NCI-H446 (cell line): ENCODE measurements at regions not wholly inside any gene's neighbourhood (a gene's known extent, or its start where the extent isn't known, plus 50 kb on each side); places are given as distances from the start of the nearest gene placed in this dataset.
"Not testable (repeated sequence)": the region's sequence is repeated elsewhere in the genome, so short reads cannot be mapped to it uniquely, and the experiment has no call there.

ENCODE experiments used
- DNase-seq, 2 experiments: peaks; one replicate each; lab custom pipeline; 2025; lab: John Stamatoyannopoulos, UW

- DNase-seq: no peak
Observed at GRCh38 chr3:127418560-127419147, 130.8 kb upstream of the PRR20G start.

DNA sequence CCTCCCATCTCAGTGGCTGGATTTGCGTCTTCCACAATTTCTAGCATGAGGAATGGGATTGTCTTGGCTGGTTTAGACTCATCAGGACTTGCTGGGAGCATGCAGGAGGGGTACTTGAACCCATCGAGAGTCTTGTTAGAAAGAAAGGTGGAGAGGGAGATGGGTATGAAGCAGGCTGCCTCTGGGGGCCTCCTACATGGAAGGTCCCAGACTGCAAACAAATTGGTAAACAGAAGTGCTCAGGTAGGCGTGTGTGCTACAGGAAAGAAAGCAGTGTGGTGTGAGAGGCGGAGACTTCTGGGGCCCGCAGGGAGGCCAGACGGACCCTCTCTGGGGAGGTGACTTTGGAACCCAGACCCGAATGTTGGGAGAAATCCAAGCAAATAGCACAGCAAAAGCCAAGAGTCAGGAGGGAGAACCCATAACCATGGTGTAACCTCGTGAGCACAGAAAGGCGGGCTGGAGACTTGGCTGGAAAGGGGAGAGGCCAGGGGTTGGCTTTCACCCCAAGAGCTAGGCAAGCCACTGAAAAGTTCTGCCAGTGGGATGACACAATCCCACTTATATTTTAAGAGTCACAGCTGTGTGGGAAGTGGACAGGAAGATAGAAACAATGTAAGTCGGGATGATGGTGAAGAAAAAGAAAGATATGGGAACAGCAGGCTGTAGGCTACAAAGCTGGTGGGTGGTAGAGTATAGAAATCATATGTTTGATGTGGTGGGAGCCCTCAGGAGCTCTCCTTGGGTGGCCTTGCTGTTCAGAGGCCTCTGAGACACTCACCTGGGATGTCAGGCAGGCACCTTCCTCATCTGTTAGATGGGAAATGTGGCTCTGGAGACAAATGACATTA is 130.1 kb upstream of the PRR20G start:
- DNase-seq: no peak

DNA sequence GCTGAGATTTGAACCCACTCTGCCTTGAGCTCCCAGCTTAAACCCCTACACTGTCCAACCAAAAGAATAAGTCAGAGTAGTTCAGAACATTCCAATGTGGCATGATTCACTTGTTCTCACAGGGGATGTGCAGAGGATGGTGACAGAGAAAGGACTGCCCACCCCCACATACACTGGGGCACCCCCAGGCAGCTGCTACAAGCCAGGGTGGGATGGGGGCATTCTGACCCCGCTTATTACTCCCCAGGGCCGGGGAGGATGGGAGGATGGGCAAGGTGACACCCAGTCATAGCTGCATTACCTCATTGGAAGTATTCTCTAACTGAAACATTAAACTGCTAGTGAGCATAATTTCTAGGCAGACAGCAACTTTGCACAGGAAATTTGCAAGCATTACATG is 126.0 kb upstream of the PRR20G start:
- no peak for DNase-seq

DNA sequence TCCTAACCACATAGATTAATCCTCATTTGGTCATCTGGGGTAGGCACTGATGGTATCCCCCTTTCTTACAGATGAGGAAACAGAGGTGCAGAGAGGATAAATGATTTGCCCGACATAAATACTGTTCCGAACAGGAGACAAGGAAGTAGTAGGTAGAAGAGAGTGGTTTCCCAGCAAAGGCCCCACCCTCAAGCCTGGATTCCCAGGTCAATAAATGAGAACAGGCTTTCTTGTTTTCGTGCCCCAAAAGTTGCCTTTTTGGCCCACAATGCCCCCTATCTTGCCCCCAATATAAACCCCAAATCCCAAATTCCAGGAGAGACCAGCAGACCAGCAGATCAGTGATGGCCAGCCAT is 125.5 kb upstream of the PRR20G start:
- no peak for DNase-seq

DNA sequence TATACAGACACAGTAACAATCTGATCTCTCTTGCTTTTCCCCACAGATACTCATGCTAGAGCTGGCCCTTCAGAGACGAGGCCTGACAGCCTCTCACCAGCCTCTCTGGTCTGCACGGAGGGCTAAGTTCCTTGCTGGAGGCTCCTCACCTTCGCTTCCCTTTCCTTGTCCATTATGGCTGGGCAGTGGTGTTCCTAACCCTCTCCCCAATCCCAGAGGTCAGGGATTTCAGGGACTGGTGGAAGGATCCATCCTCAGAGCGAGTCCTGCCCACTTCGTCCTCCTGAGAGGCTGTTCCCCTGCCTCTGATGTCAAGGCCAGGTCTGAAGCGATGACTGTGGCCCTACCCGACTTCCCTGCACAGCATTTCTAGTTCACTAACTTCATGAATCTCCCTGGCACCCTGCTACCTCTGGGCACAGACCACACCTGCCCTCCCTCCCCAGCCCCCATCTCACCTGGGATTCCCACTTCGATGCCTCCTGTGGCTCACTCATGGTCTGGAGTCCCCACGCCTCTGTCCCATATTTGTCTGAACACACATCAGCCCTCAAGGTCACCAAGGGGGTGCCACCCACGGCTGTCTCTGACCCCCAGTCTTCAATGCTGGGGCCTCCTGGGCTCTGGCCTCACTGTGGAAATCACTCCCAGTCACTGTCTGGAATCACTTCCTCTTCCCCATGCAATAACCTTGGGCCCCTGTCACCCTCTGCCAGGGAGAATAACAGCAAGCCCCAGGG is 124.9 kb upstream of the PRR20G start:
- DNase-seq: no peak

GRCh38 chr3:127411875-127412274 is 124.0 kb upstream of the PRR20G start:
- DNase-seq: not testable (repeated sequence)

GRCh38 chr3:127411083-127411727 is 123.4 kb upstream of the PRR20G start:
- DNase-seq: no peak

GRCh38 chr3:127410678-127411077 is 122.8 kb upstream of the PRR20G start:
- no peak for DNase-seq

GRCh38 chr3:127410137-127410488 is 122.3 kb upstream of the PRR20G start:
- no peak for DNase-seq

GRCh38 chr3:127409421-127410136 is 121.7 kb upstream of the PRR20G start:
- DNase-seq: no peak

GRCh38 chr3:127408684-127409420 is 121.0 kb upstream of the PRR20G start:
- DNase-seq: no peak

DNA sequence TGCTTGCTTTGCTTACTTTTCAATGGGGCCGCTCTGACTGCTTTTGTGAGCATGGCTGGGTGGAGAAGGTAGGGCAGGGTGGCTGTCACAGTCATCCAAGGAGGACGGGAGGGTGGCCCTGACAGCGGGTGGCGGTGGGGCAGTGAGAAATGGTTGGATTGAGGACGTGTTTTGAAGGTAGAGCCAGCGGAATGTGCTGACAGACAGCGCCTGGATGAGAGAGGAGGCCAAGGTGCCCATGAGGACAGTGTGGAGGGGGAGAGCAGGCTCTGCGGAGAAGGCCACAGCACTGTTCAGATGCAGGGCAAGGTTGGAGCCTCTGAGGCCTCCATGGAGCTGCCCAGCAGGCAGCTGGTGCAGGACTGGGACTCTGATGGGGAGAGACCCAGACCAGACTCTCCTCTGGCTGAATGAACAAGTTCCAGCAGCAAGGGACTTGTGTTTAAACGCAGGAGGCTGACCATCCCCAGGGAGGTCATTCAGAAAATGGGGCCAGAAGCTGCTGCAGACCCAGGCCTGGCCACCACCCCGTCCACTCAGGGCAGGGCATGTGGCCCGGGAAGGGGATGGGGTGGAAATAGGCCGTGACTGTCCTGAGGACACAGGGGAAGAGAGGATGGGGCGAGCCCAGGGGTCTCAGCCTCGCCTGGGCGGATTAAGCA is 120.3 kb upstream of the PRR20G start:
- no peak for DNase-seq

DNA sequence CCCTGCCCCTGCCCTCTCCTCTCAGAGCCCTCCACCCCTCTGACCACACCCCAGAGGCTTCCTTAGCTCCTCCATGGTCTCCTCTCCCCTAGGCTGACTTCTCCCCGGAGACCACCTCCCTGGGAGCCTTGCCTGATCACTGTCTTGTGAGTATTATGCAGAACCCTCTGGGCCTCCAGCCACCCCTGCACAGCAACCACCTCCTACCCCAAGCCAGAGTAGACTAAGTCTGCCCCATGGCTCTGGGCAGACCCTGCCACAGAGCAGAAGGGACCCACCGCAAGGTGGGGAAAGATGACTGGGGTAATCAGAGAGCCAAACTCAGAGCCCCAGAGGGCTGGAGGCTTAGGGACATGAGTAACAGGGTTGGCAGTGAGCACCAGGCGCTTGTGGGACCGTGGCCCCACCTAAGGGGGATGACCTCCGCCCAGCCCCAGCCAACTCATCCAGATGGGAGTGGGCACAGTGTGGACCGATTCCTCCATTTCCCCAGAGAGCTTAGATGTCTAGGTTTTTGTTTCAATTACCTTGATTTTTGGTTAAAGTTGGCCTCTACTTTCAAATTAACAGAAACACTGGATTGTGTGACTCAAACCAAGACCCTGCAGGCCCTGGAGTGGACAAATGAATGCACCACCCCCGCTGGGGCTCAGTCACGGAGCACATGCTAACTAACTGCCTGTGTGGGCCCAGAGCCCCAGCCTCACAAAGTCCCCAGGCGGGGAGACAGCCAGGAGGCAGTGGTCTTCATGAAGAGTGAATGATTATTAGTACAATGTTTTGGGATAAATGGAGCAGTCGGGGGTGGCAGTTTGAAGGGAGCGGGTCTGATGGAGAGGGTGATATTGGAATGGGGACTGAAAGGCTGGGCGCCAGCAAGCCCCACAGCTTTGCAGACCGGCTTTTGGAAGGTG is 119.4 kb upstream of the PRR20G start:
- no peak for DNase-seq

DNA sequence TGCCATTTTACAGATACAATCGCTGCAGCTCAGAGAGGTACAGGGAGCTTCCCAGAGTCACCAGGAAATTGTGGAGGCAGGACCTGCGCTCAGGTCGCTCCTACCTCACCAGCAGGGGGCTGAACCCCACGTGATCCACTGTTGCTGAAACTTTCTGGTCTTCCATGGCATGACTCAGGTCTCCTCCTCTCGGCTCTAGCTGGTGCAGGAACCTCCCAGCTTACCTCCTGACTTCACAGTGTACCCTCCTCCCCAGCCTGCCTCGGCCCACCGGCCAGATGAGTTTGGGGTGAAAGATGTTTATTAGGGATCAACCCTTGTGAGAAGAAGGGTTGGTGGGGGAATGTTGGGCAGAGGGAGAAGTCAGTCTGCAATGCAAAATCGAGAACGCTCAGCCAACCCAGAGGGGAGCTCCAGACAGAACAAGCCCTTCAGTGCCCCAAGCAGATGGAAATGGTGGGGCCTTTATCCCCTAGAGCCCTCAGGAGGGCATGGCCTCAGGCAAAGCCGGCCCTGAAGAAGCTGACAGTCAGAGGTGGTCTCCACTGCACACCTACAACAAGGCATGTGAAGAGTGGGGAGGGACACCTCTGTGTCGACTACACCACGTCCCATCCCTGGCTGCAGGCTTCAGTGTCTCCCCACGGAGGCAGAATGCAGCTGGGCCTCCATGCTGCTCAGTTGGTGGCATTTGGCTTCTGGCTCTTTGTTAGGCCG is 118.6 kb upstream of the PRR20G start:
- DNase-seq: no peak

GRCh38 chr3:127405791-127406190 is 117.9 kb upstream of the PRR20G start:
- DNase-seq: no peak

GRCh38 chr3:127405010-127405598 is 117.3 kb upstream of the PRR20G start:
- no peak for DNase-seq

DNA sequence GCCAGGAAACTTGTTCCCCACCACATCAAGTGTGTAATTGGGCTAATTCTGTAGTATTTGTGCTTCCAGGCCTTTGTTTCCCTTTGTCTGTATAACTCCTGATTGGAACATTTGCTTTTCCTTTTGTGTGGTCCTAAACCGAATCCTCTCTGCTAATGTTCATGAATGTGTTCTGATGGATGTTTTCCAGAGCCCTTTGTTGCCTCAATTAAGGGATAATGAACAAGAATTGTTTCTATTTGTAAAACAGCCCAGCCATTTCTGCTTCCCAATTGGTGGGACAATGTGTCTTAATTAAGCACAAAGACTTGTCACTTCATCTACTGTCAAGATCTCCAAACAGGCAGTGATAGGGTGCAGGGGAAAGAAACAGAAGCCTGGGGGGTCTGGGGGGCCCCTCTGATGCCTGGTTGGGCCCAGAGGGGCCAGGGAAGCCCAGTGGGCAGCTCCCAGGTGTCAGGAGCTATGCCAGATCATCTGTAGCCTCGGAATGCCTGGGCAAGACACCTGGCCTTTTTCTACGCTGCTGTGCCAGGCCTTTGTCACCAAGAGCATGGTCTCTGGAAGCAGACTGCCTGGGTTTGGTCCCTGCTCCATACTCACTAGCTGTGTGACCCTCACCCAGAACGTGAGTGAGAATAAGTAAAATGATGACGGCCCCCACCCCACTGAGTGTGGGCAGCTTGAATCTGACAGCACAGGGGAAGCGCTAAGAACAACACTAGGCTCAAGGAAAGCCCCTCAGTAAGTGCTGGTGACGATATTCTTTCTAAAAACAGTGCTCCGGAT is 116.6 kb upstream of the PRR20G start:
- no peak for DNase-seq

DNA sequence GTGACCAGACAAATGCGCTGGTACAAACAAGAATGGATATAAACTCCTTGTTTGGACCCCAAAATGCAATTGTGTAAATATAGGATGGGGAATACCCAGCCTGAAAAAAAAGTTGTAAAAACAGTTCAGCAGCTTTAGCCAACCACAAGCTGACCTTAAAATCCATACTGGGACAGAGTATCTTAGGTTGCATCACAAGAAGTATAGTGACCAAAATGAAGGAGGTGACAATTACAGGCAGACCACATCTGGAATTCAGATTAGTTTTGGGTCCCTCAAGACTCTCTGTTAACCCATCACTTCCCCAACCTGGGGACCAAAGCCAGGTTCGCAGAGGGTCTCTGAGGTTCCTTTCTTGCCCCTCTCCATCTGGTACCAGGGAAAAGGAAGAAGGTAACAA is 115.9 kb upstream of the PRR20G start:
- DNase-seq: no peak
